Type B pancreatic cell (in vitro differentiated cells): ENCODE measurements at regions not wholly inside any gene's neighbourhood (a gene's known extent, or its start where the extent isn't known, plus 50 kb on each side); places are given as distances from the start of the nearest gene placed in this dataset.
"Not testable (repeated sequence)": the region's sequence is repeated elsewhere in the genome, so short reads cannot be mapped to it uniquely, and the experiment has no call there.

Experiments used
- DNase-seq: peaks from one replicate; pipeline ENCODE4 v3.0.0; 2021; ENCODE audit warnings: mixed read lengths; ENCODE audit not compliant: unreplicated experiment; ENCODE audit errors: extremely low spot score
- H3K27ac Mint-ChIP-seq: 2 replicates; pipeline ENCODE4 v1.8.0; 2021; ENCODE audit warnings: mild to moderate bottlenecking, mixed read lengths
- H3K27me3 Mint-ChIP-seq: 2 replicates; pipeline ENCODE4 v1.8.0; 2021; ENCODE audit warnings: mixed read lengths
- H3K36me3 Mint-ChIP-seq: 2 replicates; pipeline ENCODE4 v1.8.0; 2021; ENCODE audit warnings: mixed read lengths
- H3K4me1 Mint-ChIP-seq: one replicate; pipeline ENCODE4 v1.8.0; 2021; ENCODE audit warnings: mixed read lengths; ENCODE audit not compliant: unreplicated experiment
- H3K4me3 Mint-ChIP-seq: 2 replicates; pipeline ENCODE4 v1.8.0; 2021; ENCODE audit warnings: mild to moderate bottlenecking, mixed read lengths
- H3K9me3 Mint-ChIP-seq: 2 replicates; pipeline ENCODE4 v1.8.0; 2021; ENCODE audit warnings: mixed read lengths

GRCh38 chr9:62909447-62909846 is 1719.6 kb downstream of the SPATA31A7 start:
- not testable (repeated sequence) for H3K9me3 Mint-ChIP-seq, H3K36me3 Mint-ChIP-seq, H3K4me3 Mint-ChIP-seq, DNase-seq, H3K4me1 Mint-ChIP-seq, H3K27me3 Mint-ChIP-seq, H3K27ac Mint-ChIP-seq

- H3K4me1 Mint-ChIP-seq, H3K36me3 Mint-ChIP-seq, H3K4me3 Mint-ChIP-seq, DNase-seq, H3K27me3 Mint-ChIP-seq, H3K27ac Mint-ChIP-seq, H3K9me3 Mint-ChIP-seq: not testable (repeated sequence)
Observed at GRCh38 chr9:62912278-62912677, 1722.4 kb downstream of the SPATA31A7 start.

- not testable (repeated sequence) for DNase-seq, H3K4me1 Mint-ChIP-seq, H3K27me3 Mint-ChIP-seq, H3K9me3 Mint-ChIP-seq, H3K27ac Mint-ChIP-seq, H3K36me3 Mint-ChIP-seq, H3K4me3 Mint-ChIP-seq
Observed at GRCh38 chr9:62915168-62915567, 1725.3 kb downstream of the SPATA31A7 start.

- H3K36me3 Mint-ChIP-seq, DNase-seq, H3K27ac Mint-ChIP-seq, H3K9me3 Mint-ChIP-seq, H3K4me3 Mint-ChIP-seq, H3K27me3 Mint-ChIP-seq, H3K4me1 Mint-ChIP-seq: not testable (repeated sequence)
Observed at GRCh38 chr9:62915661-62916060, 1725.8 kb downstream of the SPATA31A7 start.

GRCh38 chr9:62918648-62919385 is 1729.0 kb downstream of the SPATA31A7 start:
- not testable (repeated sequence) for H3K9me3 Mint-ChIP-seq, H3K4me1 Mint-ChIP-seq, DNase-seq, H3K27me3 Mint-ChIP-seq, H3K4me3 Mint-ChIP-seq, H3K27ac Mint-ChIP-seq, H3K36me3 Mint-ChIP-seq

- DNase-seq, H3K9me3 Mint-ChIP-seq, H3K27me3 Mint-ChIP-seq, H3K27ac Mint-ChIP-seq, H3K4me1 Mint-ChIP-seq, H3K4me3 Mint-ChIP-seq, H3K36me3 Mint-ChIP-seq: not testable (repeated sequence)
Observed at GRCh38 chr9:62931484-62931883, 1741.6 kb downstream of the SPATA31A7 start.

GRCh38 chr9:62952840-62953239 is 1763.0 kb downstream of the SPATA31A7 start:
- DNase-seq, H3K36me3 Mint-ChIP-seq, H3K27ac Mint-ChIP-seq, H3K27me3 Mint-ChIP-seq, H3K9me3 Mint-ChIP-seq, H3K4me3 Mint-ChIP-seq, H3K4me1 Mint-ChIP-seq: not testable (repeated sequence)
